HCT116 (cell line): ENCODE measurements at regions not wholly inside any gene's neighbourhood (a gene's known extent, or its start where the extent isn't known, plus 50 kb on each side); places are given as distances from the start of the nearest gene placed in this dataset.

Experiments
- ATAC-seq: fragments of 200-7000 bp; cut with Tn5 transposase; 2 replicates; pipeline ENCODE4 v1.9.1; 2020; ENCODE audit warnings: mild to moderate bottlenecking, moderate library complexity
- BruUV-seq: library from RNA; stranded (reverse); fragments of 400-500 nt; replicated peaks from 2 replicates; lab custom pipeline; 2021; lab: Mats Ljungman, UMichigan
- CTCF ChIA-PET: fragments of 300-600 bp; sonication (Branson Sonifier 250); formaldehyde crosslinking; loops from one replicate; lab custom pipeline; 2021; ENCODE audit warnings: antibody characterized with exemption; lab: Charles Lee
- POLR2A ChIA-PET: fragments of 300-600, 350-600 bp; sonication (Branson Sonifier 250); formaldehyde crosslinking; loops from one replicate; lab custom pipeline; 2021; ENCODE audit warnings: antibody characterized with exemption; lab: Charles Lee
- RAD21 ChIA-PET, 2 experiments: fragments of 300-600 bp; sonication (Branson Sonifier 250); formaldehyde crosslinking; loops; one replicate each; lab custom pipeline; 2023; ENCODE audit warnings: low total read pairs in 2 of 2; ENCODE audit not compliant: uncharacterized antibody in 2 of 2, unreplicated experiment in 2 of 2, low non-redundant PET in 1 of 2; lab: Charles Lee
- DNase-seq: peaks from one replicate; pipeline ENCODE4 v3.0.0-alpha.2; 2010; ENCODE audit warnings: low read depth, low spot score
- H2AFZ ChIP-seq: fragments of 200-600 bp; shearing (Covaris generic), sonication (generic); 2 replicates; pipeline ENCODE4 v1.6.1; 2017; ENCODE audit warnings: low read depth, mixed run types, mixed read lengths, antibody characterized with exemption, low read length; ENCODE audit not compliant: poor library complexity, severe bottlenecking
- H3K27ac ChIP-seq: 2 replicates; pipeline ENCODE4 v1.5.1; 2012; ENCODE audit warnings: low read depth, low read length
- H3K27me3 ChIP-seq: fragments of 200-600 bp; sonication (generic); 2 replicates; pipeline ENCODE4 v1.6.1; 2016; ENCODE audit warnings: mixed run types, low read length, mixed read lengths; ENCODE audit not compliant: insufficient read depth
- H3K36me3 ChIP-seq, 2 experiments: fragments of 200-500 bp in 1 of 2; fragments of 200-600 bp in 1 of 2; sonication (Bioruptor generic) in 1 of 2; sonication (generic) in 1 of 2; 2 replicates each; pipeline versions ENCODE4 v1.5.1 to v1.6.1; 2014 to 2016; ENCODE audit warnings: low read length in 2 of 2, inconsistent platforms in 1 of 2, mixed read lengths in 1 of 2, mixed run types in 1 of 2; ENCODE audit not compliant: insufficient read depth in 2 of 2, control insufficient read depth in 1 of 2
- H3K4me1 ChIP-seq, 2 experiments: fragments of 200-600 bp in 1 of 2; sonication (generic) in 1 of 2; 2 replicates each; pipeline versions ENCODE4 v1.5.1 to v1.6.1; 2012 to 2017; ENCODE audit warnings: low read length in 2 of 2, inconsistent platforms in 1 of 2, mild to moderate bottlenecking in 1 of 2, mixed read lengths in 1 of 2, mixed run types in 1 of 2, moderate library complexity in 1 of 2; ENCODE audit not compliant: insufficient read depth in 2 of 2, control insufficient read depth in 1 of 2
- H3K4me2 ChIP-seq: fragments of 200-600 bp; sonication (generic); 2 replicates; pipeline ENCODE4 v1.6.1; 2017; ENCODE audit warnings: mixed run types, low read length, mixed read lengths
- H3K4me3 ChIP-seq, 2 experiments: fragments of 200-600 bp in 1 of 2; sonication (generic) in 1 of 2; replicated peaks in 1 of 2; 2 replicates each; pipeline ENCODE4 v1.5.1; 2011 to 2016; ENCODE audit warnings: low read length in 2 of 2, control low read depth in 1 of 2, low read depth in 1 of 2, mild to moderate bottlenecking in 1 of 2, mixed read lengths in 1 of 2, mixed run types in 1 of 2
- H3K79me2 ChIP-seq: fragments of 200-600 bp; sonication (generic); 2 replicates; pipeline ENCODE4 v1.6.1; 2017; ENCODE audit warnings: mild to moderate bottlenecking, mixed run types, low read length, moderate library complexity, mixed read lengths; ENCODE audit not compliant: insufficient read depth
- H3K9ac ChIP-seq: fragments of 200-600 bp; sonication (generic); 2 replicates; pipeline ENCODE4 v1.6.1; 2016; ENCODE audit warnings: low read length, mixed read lengths
- H3K9me2 ChIP-seq: fragments of 200-600 bp; sonication (generic), shearing (Covaris generic); 2 replicates; pipeline ENCODE4 v1.6.1; 2017; ENCODE audit warnings: mixed run types, mild to moderate bottlenecking, moderate library complexity; ENCODE audit not compliant: insufficient read depth
- H3K9me3 ChIP-seq, 2 experiments: fragments of 200-500 bp in 1 of 2; fragments of 200-600 bp in 1 of 2; sonication (Bioruptor generic) in 1 of 2; sonication (generic) in 1 of 2; 2 replicates each; pipeline ENCODE4 v1.6.1; 2014 to 2017; ENCODE audit warnings: low read length in 2 of 2, mixed read lengths in 2 of 2, inconsistent platforms in 1 of 2, low read depth in 1 of 2, mild to moderate bottlenecking in 1 of 2, mixed run types in 1 of 2, moderate library complexity in 1 of 2; ENCODE audit not compliant: control insufficient read depth in 1 of 2, insufficient read depth in 1 of 2
- H4K20me1 ChIP-seq: fragments of 200-600 bp; sonication (generic), shearing (Covaris generic); 2 replicates; pipeline ENCODE4 v1.6.1; 2017; ENCODE audit warnings: mixed run types, mild to moderate bottlenecking, moderate library complexity; ENCODE audit not compliant: insufficient read depth
- CEBPB ChIP-seq: IDR thresholded peaks from 2 replicates; pipeline ENCODE4 v1.6.1; 2012; ENCODE audit warnings: low read depth
- POLR2A ChIP-seq: IDR thresholded peaks from 2 replicates; pipeline ENCODE4 v1.7.0; 2011; ENCODE audit warnings: borderline replicate concordance; ENCODE audit not compliant: insufficient read depth, insufficient read length; ENCODE audit errors: extremely low read depth
- SRF ChIP-seq: IDR thresholded peaks from 2 replicates; pipeline ENCODE4 v1.6.1; 2012; ENCODE audit warnings: low read depth
- TCF7L2 ChIP-seq: IDR thresholded peaks from 2 replicates; pipeline ENCODE4 v1.7.0; 2011; ENCODE audit warnings: borderline replicate concordance, inconsistent platforms; ENCODE audit not compliant: insufficient read depth, insufficient read length; ENCODE audit errors: extremely low read depth
- ZNF274 ChIP-seq: fragments of 200-500 bp; sonication (Bioruptor generic); IDR thresholded peaks from 2 replicates; pipeline ENCODE4 v1.6.1; 2014; ENCODE audit warnings: mild to moderate bottlenecking, low read depth, low read length, inconsistent platforms
- intact Hi-C: fragments of 100-400 bp; cut with micrococcal nuclease; formaldehyde crosslinking; loops from 2 replicates; pipeline ENCODE4 v1.10.0; 2022
- TF ChIP-seq, protein P1 (sequence below): IDR thresholded peaks from 2 replicates; pipeline ENCODE4 v1.6.1; 2012

- CTCF ChIA-PET = no interaction called here
- H3K27ac ChIP-seq = no peak overlapping the region
- no peak overlapping the region for H3K4me2 ChIP-seq
- H3K9me3 ChIP-seq = peaks cover 0 to 4% of the 10 kb centered on the region in 2 experiments; a peak in 2 of 4 replicates
- TF ChIP-seq TCF7L2 = no peak
- H2AFZ ChIP-seq = peak overlapping the region; percentile 24
- H3K79me2 ChIP-seq = no peaks in the 10 kb centered on the region
- ATAC-seq = no peak
- POLR2A ChIA-PET = no interaction called here
- intact Hi-C loops = no loop called here
- H3K4me1 ChIP-seq = peaks cover 0 to 2% of the 10 kb centered on the region in 2 experiments; a peak in 1 of 4 replicates
- no peaks in the 10 kb centered on the region for H3K9me2 ChIP-seq
- no TSS peak for BruUV-seq
- no peak overlapping the region for H3K9ac ChIP-seq
- RAD21 ChIA-PET = no interaction called here
- no peaks in the 10 kb centered on the region for H3K36me3 ChIP-seq
- no peaks in the 10 kb centered on the region for H4K20me1 ChIP-seq
- no peaks in the 10 kb centered on the region for H3K27me3 ChIP-seq
- H3K4me3 ChIP-seq = no peak overlapping the region
- no peak for DNase-seq
These were observed 565.8 kb upstream of the DPPA4 start for GRCh38 chr3:109903100-109903499.

GRCh38 chr3:109910772-109911171 lies 573.4 kb upstream of the DPPA4 start:
- Histone ChIP-seq H3K4me3 (no peak overlapping the region), H3K9ac (no peak overlapping the region), H3K4me2 (no peak overlapping the region), H3K79me2 (no peaks in the 10 kb centered on the region), H4K20me1 (no peaks in the 10 kb centered on the region), H3K27ac (no peak overlapping the region), H3K9me3 (peaks cover 0 to 3% of the 10 kb centered on the region in 2 experiments; a peak in 1 of 4 replicates), H3K36me3 (no peaks in the 10 kb centered on the region), H2AFZ (no peak overlapping the region), H3K27me3 (no peaks in the 10 kb centered on the region), H3K9me2 (no peaks in the 10 kb centered on the region), H3K4me1 (no peaks in the 10 kb centered on the region)
- intact Hi-C loops = no loop called here
- ATAC-seq = no peak
- ChIA-PET RAD21 (no interaction called here), CTCF (no interaction called here), POLR2A (no interaction called here)
- BruUV-seq = no TSS peak
- no peak for DNase-seq
- TF ChIP-seq CEBPB (no peak), POLR2A (no peak), SRF (no peak), ZNF274 (no peak)
- TF ChIP-seq, protein P1, sequence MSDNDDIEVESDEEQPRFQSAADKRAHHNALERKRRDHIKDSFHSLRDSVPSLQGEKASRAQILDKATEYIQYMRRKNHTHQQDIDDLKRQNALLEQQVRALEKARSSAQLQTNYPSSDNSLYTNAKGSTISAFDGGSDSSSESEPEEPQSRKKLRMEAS = no peak
